ENCODE measurements at regions not wholly inside any gene's neighbourhood (a gene's known extent, or its start where the extent isn't known, plus 50 kb on each side); places are given as distances from the start of the nearest gene placed in this dataset.

- H3K9me3 Mint-ChIP-seq, result no peaks in the 10 kb centered on the region
- no peaks in the 10 kb centered on the region for H3K27me3 Mint-ChIP-seq (ENCODE audit: low read depth, poor library complexity)
- H3K4me1 Mint-ChIP-seq, result no peaks in the 10 kb centered on the region
- no peak overlapping the region for H3K4me3 Mint-ChIP-seq
- H3K27ac Mint-ChIP-seq, result no peak overlapping the region
- no peak for DNase-seq
- TF ChIP-seq CTCF (IDR thresholded peaks at IDR 0.05), result no peak
- H3K36me3 Mint-ChIP-seq (ENCODE audit: low read depth), result no peaks in the 10 kb centered on the region
Observed at GRCh38 chr13:88063741-88064140, 392.6 kb downstream of the SLITRK5 start.

GRCh38 chr13:88066847-88067246 lies 395.7 kb downstream of the SLITRK5 start:
- TF ChIP-seq CTCF (IDR thresholded peaks at IDR 0.05), result no peak
- Mint-ChIP-seq H3K27me3 (ENCODE audit: low read depth, poor library complexity) (no peaks in the 10 kb centered on the region), H3K27ac (no peak overlapping the region), H3K9me3 (no peaks in the 10 kb centered on the region), H3K4me1 (no peaks in the 10 kb centered on the region), H3K36me3 (ENCODE audit: low read depth) (no peaks in the 10 kb centered on the region), H3K4me3 (no peak overlapping the region)
- no peak for DNase-seq

GRCh38 chr13:88068316-88068715 lies 397.1 kb downstream of the SLITRK5 start:
- H3K27me3 Mint-ChIP-seq (ENCODE audit: low read depth, poor library complexity), result no peaks in the 10 kb centered on the region
- H3K4me1 Mint-ChIP-seq, result no peaks in the 10 kb centered on the region
- H3K36me3 Mint-ChIP-seq (ENCODE audit: low read depth), result no peaks in the 10 kb centered on the region
- no peak for DNase-seq
- no peak overlapping the region for H3K4me3 Mint-ChIP-seq
- no peak overlapping the region for H3K27ac Mint-ChIP-seq
- no peaks in the 10 kb centered on the region for H3K9me3 Mint-ChIP-seq
- no peak for TF ChIP-seq CTCF (IDR thresholded peaks at IDR 0.05)

- Mint-ChIP-seq H3K27me3 (ENCODE audit: low read depth, poor library complexity) (no peaks in the 10 kb centered on the region), H3K36me3 (ENCODE audit: low read depth) (no peaks in the 10 kb centered on the region), H3K27ac (no peak overlapping the region), H3K9me3 (no peaks in the 10 kb centered on the region), H3K4me1 (no peaks in the 10 kb centered on the region), H3K4me3 (no peak overlapping the region)
- TF ChIP-seq CTCF (IDR thresholded peaks at IDR 0.05), result no peak
- peak; percentile 17 for DNase-seq
Observed at GRCh38 chr13:88068975-88069374, 397.8 kb downstream of the SLITRK5 start.

GRCh38 chr13:88071371-88071770 lies 400.2 kb downstream of the SLITRK5 start:
- no peak for DNase-seq
- H3K9me3 Mint-ChIP-seq, result no peaks in the 10 kb centered on the region
- H3K27me3 Mint-ChIP-seq (ENCODE audit: low read depth, poor library complexity), result no peaks in the 10 kb centered on the region
- no peaks in the 10 kb centered on the region for H3K4me1 Mint-ChIP-seq
- no peak overlapping the region for H3K4me3 Mint-ChIP-seq
- no peaks in the 10 kb centered on the region for H3K36me3 Mint-ChIP-seq (ENCODE audit: low read depth)
- no peak overlapping the region for H3K27ac Mint-ChIP-seq
- no peak for TF ChIP-seq CTCF (IDR thresholded peaks at IDR 0.05)

- no peak overlapping the region for H3K4me3 Mint-ChIP-seq
- H3K4me1 Mint-ChIP-seq, result no peaks in the 10 kb centered on the region
- no peaks in the 10 kb centered on the region for H3K36me3 Mint-ChIP-seq (ENCODE audit: low read depth)
- H3K27ac Mint-ChIP-seq, result no peak overlapping the region
- H3K27me3 Mint-ChIP-seq (ENCODE audit: low read depth, poor library complexity), result no peaks in the 10 kb centered on the region
- no peak for TF ChIP-seq CTCF (IDR thresholded peaks at IDR 0.05)
- H3K9me3 Mint-ChIP-seq, result no peaks in the 10 kb centered on the region
- no peak for DNase-seq
Observed at GRCh38 chr13:88074794-88075510, 403.8 kb downstream of the SLITRK5 start.
